Heart left ventricle (tissue), 13 donors: ENCODE measurements at regions not wholly inside any gene's neighbourhood (a gene's known extent, or its start where the extent isn't known, plus 50 kb on each side); places are given as distances from the start of the nearest gene placed in this dataset.

Experiments used
- CTCF ChIP-seq, 12 donors: fragments of 200-600 bp; sonication (generic) in 4 of 12; IDR thresholded peaks; one replicate each; pipeline versions ENCODE4 v1.5.0 to v1.8.0; 2018 to 2022; ENCODE audit warnings: antibody characterized with exemption in 12 of 12, mild to moderate bottlenecking in 5 of 12
- POLR2A ChIP-seq, 2 donors: fragments of 450-650 bp; IDR thresholded peaks; one replicate each; pipeline ENCODE4 v1.6.1; 2017; ENCODE audit warnings: antibody characterized with exemption in 2 of 2, mild to moderate bottlenecking in 2 of 2, moderate library complexity in 2 of 2
- donor health status: ischemic (EF 13 %, LVEDD 7.1; RV severe dilation, severe dysfunction).
- donor health status: DM: no; HTN: yes; CAD: no.
- donor health status: DM: no; HTN: no; CAD: no.
- donor health status: ischemic (EF 25% LVEDD 6.9; RV normal size, moderate dysfunction).
- donor health status: ischemic (EF 25% LVEDD 5.7; RV mildly dilated, moderate dysfunction).
- donor health status: ischemic (EF 35%, LVEDD 5.7; RV mildly dilated, moderate dysfunction).
- donor health status: nonischemic (EF 11% LVEDD 7.7; RV severe dilation, severe dysfunction).
- donor health status: DM: yes; HTN: yes; CAD: no.
- donor health status: PGD.
- donor health status: ischemic (EF 29% LVEDD 5.4; RV normal size, mild dysfunction).
- donor health status: nonischemic (EF 23%, LVEDD 6.1; RV moderate dilation, normal function).

- no peak for TF ChIP-seq CTCF (IDR thresholded peaks at IDR 0.05)
- no peak for TF ChIP-seq POLR2A (IDR thresholded peaks at IDR 0.05)
These were observed 85.2 kb upstream of the SLC1A3 start for GRCh38 chr5:36521219-36521618.
